ENCODE measurements at regions not wholly inside any gene's neighbourhood (a gene's known extent, or its start where the extent isn't known, plus 50 kb on each side); places are given as distances from the start of the nearest gene placed in this dataset.

GRCh38 chr7:81007051-81007450 is 88.2 kb upstream of the SEMA3C start:
- no peak for FAIRE-seq
- dilution Hi-C loops (cut with MboI; ENCODE audit: extremely low pct_ligation_motif_present, low sequenced_read_pairs), result no loop called here

GRCh38 chr7:81005254-81005653 is 86.4 kb upstream of the SEMA3C start:
- Histone ChIP-seq H3K9ac (ENCODE audit: control insufficient read depth, extremely low read depth, insufficient read depth, low read length) (no peak overlapping the region), H3K9me1 (ENCODE audit: control insufficient read depth, extremely low read depth, insufficient read depth, low read length) (no peaks in the 10 kb centered on the region), H3K9me3 (ENCODE audit: control insufficient read depth, low read depth, low read length) (no peaks in the 10 kb centered on the region), H3K27me3 (ENCODE audit: control insufficient read depth, extremely low read depth, insufficient read depth, low read length) (no peaks in the 10 kb centered on the region), H3K4me3 (ENCODE audit: control insufficient read depth in 2 of 3, extremely low read depth in 1 of 3, insufficient read depth in 2 of 3, low read depth in 1 of 3, low read length in 3 of 3) (no peak overlapping the region), H3K4me2 (ENCODE audit: control insufficient read depth, extremely low read depth, insufficient read depth, low read depth, low read length) (no peak overlapping the region), H4K20me1 (ENCODE audit: control insufficient read depth, extremely low read depth, insufficient read depth, low read length) (no peaks in the 10 kb centered on the region), H3K4me1 (ENCODE audit: control insufficient read depth, extremely low read depth, insufficient read depth, low read length) (peaks cover 4% of the 10 kb centered on the region), H3K79me2 (ENCODE audit: control insufficient read depth, insufficient read depth, low read length) (no peaks in the 10 kb centered on the region), H2AFZ (ENCODE audit: control insufficient read depth, low read length) (no peak overlapping the region), H3K27ac (ENCODE audit: control insufficient read depth, insufficient read depth, low read length) (no peak overlapping the region), H3K36me3 (ENCODE audit: control insufficient read depth in 2 of 2, extremely low read depth in 1 of 2, insufficient read depth in 2 of 2, low read length in 2 of 2) (no peaks in the 10 kb centered on the region)
- TF ChIP-seq EZH2 (IDR thresholded peaks at IDR 0.05; ENCODE audit: low read length) (no peak), CTCF (optimal IDR thresholded peaks at IDR 0.05 in 1 of 3, IDR thresholded peaks at IDR 0.05 in 1 of 3, conservative IDR thresholded peaks at IDR 0.05 in 1 of 3; ENCODE audit: extremely low read depth in 1 of 3, insufficient read depth in 2 of 3, low read length in 3 of 3) (no peak)
- FAIRE-seq (no peak), DNase-seq (ENCODE audit: low read depth, low spot score) (no peak)
- dilution Hi-C loops (cut with MboI; ENCODE audit: extremely low pct_ligation_motif_present, low sequenced_read_pairs), result no loop called here

More at GRCh38 chr7:81007051-81007450, 88.2 kb upstream of the SEMA3C start:
- H3K4me1 ChIP-seq (ENCODE audit: control insufficient read depth, extremely low read depth, insufficient read depth, low read length), result peaks cover 4% of the 10 kb centered on the region
- H3K4me3 ChIP-seq (ENCODE audit: control insufficient read depth in 2 of 3, extremely low read depth in 1 of 3, insufficient read depth in 2 of 3, low read depth in 1 of 3, low read length in 3 of 3), result no peak overlapping the region
- no peaks in the 10 kb centered on the region for H3K9me1 ChIP-seq (ENCODE audit: control insufficient read depth, extremely low read depth, insufficient read depth, low read length)
- no peak overlapping the region for H2AFZ ChIP-seq (ENCODE audit: control insufficient read depth, low read length)
- no peaks in the 10 kb centered on the region for H3K9me3 ChIP-seq (ENCODE audit: control insufficient read depth, low read depth, low read length)
- H3K4me2 ChIP-seq (ENCODE audit: control insufficient read depth, extremely low read depth, insufficient read depth, low read depth, low read length), result no peak overlapping the region
- no peak for DNase-seq (ENCODE audit: low read depth, low spot score)
- no peaks in the 10 kb centered on the region for H3K27me3 ChIP-seq (ENCODE audit: control insufficient read depth, extremely low read depth, insufficient read depth, low read length)
- no peaks in the 10 kb centered on the region for H4K20me1 ChIP-seq (ENCODE audit: control insufficient read depth, extremely low read depth, insufficient read depth, low read length)
- H3K27ac ChIP-seq (ENCODE audit: control insufficient read depth, insufficient read depth, low read length), result no peak overlapping the region
- H3K79me2 ChIP-seq (ENCODE audit: control insufficient read depth, insufficient read depth, low read length), result no peaks in the 10 kb centered on the region
- H3K36me3 ChIP-seq (ENCODE audit: control insufficient read depth in 2 of 2, extremely low read depth in 1 of 2, insufficient read depth in 2 of 2, low read length in 2 of 2), result no peaks in the 10 kb centered on the region
- TF ChIP-seq CTCF (optimal IDR thresholded peaks at IDR 0.05 in 1 of 3, IDR thresholded peaks at IDR 0.05 in 1 of 3, conservative IDR thresholded peaks at IDR 0.05 in 1 of 3; ENCODE audit: extremely low read depth in 1 of 3, insufficient read depth in 2 of 3, low read length in 3 of 3) (no peak), EZH2 (IDR thresholded peaks at IDR 0.05; ENCODE audit: low read length) (no peak)
- H3K9ac ChIP-seq (ENCODE audit: control insufficient read depth, extremely low read depth, insufficient read depth, low read length), result no peak overlapping the region
